Panc1 (cell line): ENCODE measurements at regions not wholly inside any gene's neighbourhood (a gene's known extent, or its start where the extent isn't known, plus 50 kb on each side); places are given as distances from the start of the nearest gene placed in this dataset.

Experiments
- ATAC-seq: fragments of 200-7000 bp; cut with Tn5 transposase; 2 replicates; pipeline ENCODE4 v1.9.1; 2020; ENCODE audit warnings: mild to moderate bottlenecking, moderate library complexity
- BruUV-seq: library from RNA; stranded (reverse); fragments of 400-500 nt; replicated peaks from 2 replicates; lab custom pipeline; 2021; lab: Mats Ljungman, UMichigan
- CTCF ChIA-PET: fragments of 300-600 bp; sonication (Branson Sonifier 250); formaldehyde crosslinking; loops from one replicate; lab custom pipeline; 2022; ENCODE audit warnings: antibody characterized with exemption; lab: Charles Lee
- POLR2A ChIA-PET: fragments of 300-600 bp; sonication (Branson Sonifier 250); formaldehyde crosslinking; loops from one replicate; lab custom pipeline; 2022; ENCODE audit warnings: antibody characterized with exemption; lab: Charles Lee
- DNase-seq: peaks from one replicate; pipeline ENCODE4 v3.0.0-alpha.2; 2010; ENCODE audit warnings: low read depth, low spot score
- H3K27ac ChIP-seq: 2 replicates; pipeline ENCODE4 v1.5.1; 2011; ENCODE audit warnings: mild to moderate bottlenecking, low read length, inconsistent platforms
- H3K27me3 ChIP-seq: fragments of 200-500 bp; sonication (Bioruptor generic); 2 replicates; pipeline ENCODE4 v1.6.0; 2014; ENCODE audit warnings: low read length, inconsistent platforms; ENCODE audit not compliant: control insufficient read depth, insufficient read depth
- H3K36me3 ChIP-seq: fragments of 200-500 bp; sonication (Bioruptor generic); 2 replicates; pipeline ENCODE4 v1.5.1; 2014; ENCODE audit warnings: inconsistent platforms, mild to moderate bottlenecking, low read length, moderate library complexity; ENCODE audit not compliant: control insufficient read depth, insufficient read depth
- H3K4me1 ChIP-seq: 2 replicates; pipeline ENCODE4 v1.5.1; 2011; ENCODE audit warnings: inconsistent platforms, mild to moderate bottlenecking, low read length, moderate library complexity; ENCODE audit not compliant: control insufficient read depth, insufficient read depth
- H3K4me3 ChIP-seq, 2 experiments: 2 replicates each; pipeline ENCODE4 v1.5.1; 2011 to 2012; ENCODE audit warnings: low read depth in 2 of 2, low read length in 2 of 2, mild to moderate bottlenecking in 2 of 2, inconsistent platforms in 1 of 2, moderate library complexity in 1 of 2
- H3K9me3 ChIP-seq: fragments of 200-500 bp; sonication (Bioruptor generic); 2 replicates; pipeline ENCODE4 v1.5.1; 2014; ENCODE audit warnings: low read depth, mild to moderate bottlenecking, inconsistent platforms, low read length, moderate library complexity; ENCODE audit not compliant: control insufficient read depth, insufficient read depth
- POLR2AphosphoS5 ChIP-seq: IDR thresholded peaks from 2 replicates; pipeline ENCODE4 v1.6.1; 2012; ENCODE audit warnings: mild to moderate bottlenecking, low read depth, low read length, moderate library complexity
- SIN3A ChIP-seq: IDR thresholded peaks from 2 replicates; pipeline ENCODE4 v1.6.1; 2012; ENCODE audit warnings: low read depth, mild to moderate bottlenecking, low read length, moderate library complexity, borderline replicate concordance; ENCODE audit not compliant: insufficient read depth
- TCF7L2 ChIP-seq: IDR thresholded peaks from 2 replicates; pipeline ENCODE4 v1.6.1; 2011; ENCODE audit warnings: mild to moderate bottlenecking, low read depth, low read length, inconsistent platforms
- in situ Hi-C: cut with HindIII; loops from 2 replicates; pipeline ENCODE4 v1.10.0; 2016; ENCODE audit warnings: low sequenced_read_pairs, low pct_unique_long_range_greater_than_20kb
- intact Hi-C: fragments of 100-400 bp; cut with micrococcal nuclease; formaldehyde crosslinking; loops from one replicate; pipeline ENCODE4 v1.10.0; 2022; ENCODE audit not compliant: unreplicated experiment
- TF ChIP-seq, protein P1 (sequence below): fragments of 450-650 bp; IDR thresholded peaks from 2 replicates; pipeline ENCODE4 v1.5.1; 2017; ENCODE audit warnings: mild to moderate bottlenecking
- TF ChIP-seq, protein P2 (sequence below), 2 experiments: IDR thresholded peaks; 2 replicates each; pipeline ENCODE4 v1.6.1; 2011 to 2012; ENCODE audit warnings: low read depth in 2 of 2, control low read depth in 1 of 2, low read length in 1 of 2, mild to moderate bottlenecking in 1 of 2, moderate library complexity in 1 of 2; ENCODE audit not compliant: insufficient read depth in 1 of 2

DNA sequence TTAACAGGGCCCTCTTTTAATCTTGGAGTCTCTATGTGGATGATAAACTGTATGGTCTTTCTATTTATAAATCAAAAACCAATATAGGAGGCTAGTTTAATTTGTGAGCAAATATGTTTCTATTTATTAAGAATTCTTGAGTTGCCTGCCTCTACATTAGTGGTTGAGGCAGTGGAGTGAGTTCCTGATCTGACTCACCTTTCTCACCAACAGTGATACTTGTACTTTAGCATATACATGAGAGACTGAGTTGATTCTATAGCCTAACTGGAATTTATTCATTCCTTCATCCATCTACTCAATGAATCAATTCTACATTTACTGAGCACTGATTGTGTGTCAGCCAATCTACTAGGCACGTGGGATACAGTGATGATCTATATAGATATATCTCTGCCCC is 126.9 kb downstream of the TRMT11 start:
- no peak for ATAC-seq
- TF ChIP-seq SIN3A (no peak), POLR2AphosphoS5 (no peak), TCF7L2 (no peak)
- TF ChIP-seq, protein P1, sequence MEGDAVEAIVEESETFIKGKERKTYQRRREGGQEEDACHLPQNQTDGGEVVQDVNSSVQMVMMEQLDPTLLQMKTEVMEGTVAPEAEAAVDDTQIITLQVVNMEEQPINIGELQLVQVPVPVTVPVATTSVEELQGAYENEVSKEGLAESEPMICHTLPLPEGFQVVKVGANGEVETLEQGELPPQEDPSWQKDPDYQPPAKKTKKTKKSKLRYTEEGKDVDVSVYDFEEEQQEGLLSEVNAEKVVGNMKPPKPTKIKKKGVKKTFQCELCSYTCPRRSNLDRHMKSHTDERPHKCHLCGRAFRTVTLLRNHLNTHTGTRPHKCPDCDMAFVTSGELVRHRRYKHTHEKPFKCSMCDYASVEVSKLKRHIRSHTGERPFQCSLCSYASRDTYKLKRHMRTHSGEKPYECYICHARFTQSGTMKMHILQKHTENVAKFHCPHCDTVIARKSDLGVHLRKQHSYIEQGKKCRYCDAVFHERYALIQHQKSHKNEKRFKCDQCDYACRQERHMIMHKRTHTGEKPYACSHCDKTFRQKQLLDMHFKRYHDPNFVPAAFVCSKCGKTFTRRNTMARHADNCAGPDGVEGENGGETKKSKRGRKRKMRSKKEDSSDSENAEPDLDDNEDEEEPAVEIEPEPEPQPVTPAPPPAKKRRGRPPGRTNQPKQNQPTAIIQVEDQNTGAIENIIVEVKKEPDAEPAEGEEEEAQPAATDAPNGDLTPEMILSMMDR: no peak
- TF ChIP-seq, protein P2, sequence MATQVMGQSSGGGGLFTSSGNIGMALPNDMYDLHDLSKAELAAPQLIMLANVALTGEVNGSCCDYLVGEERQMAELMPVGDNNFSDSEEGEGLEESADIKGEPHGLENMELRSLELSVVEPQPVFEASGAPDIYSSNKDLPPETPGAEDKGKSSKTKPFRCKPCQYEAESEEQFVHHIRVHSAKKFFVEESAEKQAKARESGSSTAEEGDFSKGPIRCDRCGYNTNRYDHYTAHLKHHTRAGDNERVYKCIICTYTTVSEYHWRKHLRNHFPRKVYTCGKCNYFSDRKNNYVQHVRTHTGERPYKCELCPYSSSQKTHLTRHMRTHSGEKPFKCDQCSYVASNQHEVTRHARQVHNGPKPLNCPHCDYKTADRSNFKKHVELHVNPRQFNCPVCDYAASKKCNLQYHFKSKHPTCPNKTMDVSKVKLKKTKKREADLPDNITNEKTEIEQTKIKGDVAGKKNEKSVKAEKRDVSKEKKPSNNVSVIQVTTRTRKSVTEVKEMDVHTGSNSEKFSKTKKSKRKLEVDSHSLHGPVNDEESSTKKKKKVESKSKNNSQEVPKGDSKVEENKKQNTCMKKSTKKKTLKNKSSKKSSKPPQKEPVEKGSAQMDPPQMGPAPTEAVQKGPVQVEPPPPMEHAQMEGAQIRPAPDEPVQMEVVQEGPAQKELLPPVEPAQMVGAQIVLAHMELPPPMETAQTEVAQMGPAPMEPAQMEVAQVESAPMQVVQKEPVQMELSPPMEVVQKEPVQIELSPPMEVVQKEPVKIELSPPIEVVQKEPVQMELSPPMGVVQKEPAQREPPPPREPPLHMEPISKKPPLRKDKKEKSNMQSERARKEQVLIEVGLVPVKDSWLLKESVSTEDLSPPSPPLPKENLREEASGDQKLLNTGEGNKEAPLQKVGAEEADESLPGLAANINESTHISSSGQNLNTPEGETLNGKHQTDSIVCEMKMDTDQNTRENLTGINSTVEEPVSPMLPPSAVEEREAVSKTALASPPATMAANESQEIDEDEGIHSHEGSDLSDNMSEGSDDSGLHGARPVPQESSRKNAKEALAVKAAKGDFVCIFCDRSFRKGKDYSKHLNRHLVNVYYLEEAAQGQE (IDR thresholded peaks at IDR 0.05; ENCODE audit: insufficient read depth in 1 of 2, low read depth in 2 of 2, low read length in 1 of 2): no peak
- POLR2A ChIA-PET: no interaction called here
- Histone ChIP-seq H3K4me1 (no peaks in the 10 kb centered on the region), H3K36me3 (no peaks in the 10 kb centered on the region), H3K4me3 (no peak overlapping the region), H3K27me3 (no peaks in the 10 kb centered on the region), H3K27ac (no peak overlapping the region), H3K9me3 (no peaks in the 10 kb centered on the region)
- no peak for DNase-seq
- CTCF ChIA-PET: no interaction called here
- BruUV-seq: no TSS peak
- intact Hi-C loops: no loop called here
- in situ Hi-C loops: no loop called here

DNA sequence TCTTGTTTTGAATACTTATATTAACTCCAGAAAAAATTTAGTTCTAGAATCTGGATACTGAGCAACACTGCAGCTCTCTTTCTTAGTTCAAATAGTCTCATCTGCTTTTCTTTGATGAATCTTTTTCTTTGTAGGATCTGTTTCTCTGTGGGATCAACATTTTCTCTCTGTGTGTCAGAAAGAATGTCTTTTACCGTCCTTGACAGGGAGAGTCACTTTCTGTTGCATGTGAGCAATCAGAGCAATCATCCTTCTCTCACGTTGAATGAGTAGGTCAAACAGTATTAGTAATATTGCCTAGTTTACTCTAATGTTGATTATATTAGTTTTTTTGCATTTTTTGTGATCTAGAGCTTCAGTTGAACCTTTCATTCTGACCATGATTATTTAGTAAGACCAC is 130.9 kb downstream of the TRMT11 start:
- intact Hi-C loops: no loop called here
- ATAC-seq: no peak

More for the DNA sequence above, 130.9 kb downstream of the TRMT11 start:
- Histone ChIP-seq H3K27me3 (no peaks in the 10 kb centered on the region), H3K4me3 (no peak overlapping the region), H3K4me1 (no peaks in the 10 kb centered on the region), H3K9me3 (no peaks in the 10 kb centered on the region), H3K27ac (no peak overlapping the region), H3K36me3 (no peaks in the 10 kb centered on the region)
- in situ Hi-C loops: no loop called here
- ChIA-PET CTCF (no interaction called here), POLR2A (no interaction called here)
- TF ChIP-seq, protein P1: no peak
- no peak for TF ChIP-seq SIN3A
- TF ChIP-seq TCF7L2: no peak
- TF ChIP-seq, protein P2 (IDR thresholded peaks at IDR 0.05; ENCODE audit: insufficient read depth in 1 of 2, low read depth in 2 of 2, low read length in 1 of 2): no peak
- TF ChIP-seq POLR2AphosphoS5: no peak
- no peak for DNase-seq
- no TSS peak for BruUV-seq
